Peyer's patch (tissue), 4 donors: ENCODE measurements at regions not wholly inside any gene's neighbourhood (a gene's known extent, or its start where the extent isn't known, plus 50 kb on each side); places are given as distances from the start of the nearest gene placed in this dataset.

Experiments
- CTCF ChIP-seq, 6 experiments: fragments of 450-650 bp in 4 of 6; fragments of 200-600 bp in 2 of 6; sonication (generic) in 1 of 6; IDR thresholded peaks; one replicate each; pipeline ENCODE4 v1.5.1; 2017 to 2019; ENCODE audit warnings: antibody characterized with exemption in 6 of 6, mild to moderate bottlenecking in 3 of 6, moderate library complexity in 1 of 6
- POLR2A ChIP-seq, 2 donors: fragments of 450-650 bp; IDR thresholded peaks; one replicate each; pipeline ENCODE4 v1.5.1; 2017; ENCODE audit warnings: antibody characterized with exemption in 2 of 2, mild to moderate bottlenecking in 2 of 2, moderate library complexity in 2 of 2

GRCh38 chr19:31448221-31448657 lies 99.0 kb upstream of the TSHZ3 start:
- TF ChIP-seq POLR2A (IDR thresholded peaks at IDR 0.05) (no peak), CTCF (IDR thresholded peaks at IDR 0.05) (no peak)
